CD14-positive monocyte (primary cell): ENCODE measurements at regions not wholly inside any gene's neighbourhood (a gene's known extent, or its start where the extent isn't known, plus 50 kb on each side); places are given as distances from the start of the nearest gene placed in this dataset.

Experiments
- DNase-seq, 3 donors: peaks; one replicate each; pipeline ENCODE4 v3.0.0-alpha.2; 2011 to 2022
- H2AFZ ChIP-seq: 2 replicates; pipeline ENCODE4 v1.6.0; 2012; ENCODE audit warnings: mild to moderate bottlenecking, low read depth, low read length, inconsistent platforms; ENCODE audit not compliant: insufficient read depth, poor library complexity, severe bottlenecking
- H3K27ac ChIP-seq, 2 donors: 1 replicate in 1 of 2; 2 replicates in 1 of 2; pipeline ENCODE4 v1.5.1; 2012 to 2013; ENCODE audit warnings: low read length in 2 of 2, control low read depth in 1 of 2, inconsistent platforms in 1 of 2, low read depth in 1 of 2, mild to moderate bottlenecking in 1 of 2
- H3K27me3 ChIP-seq, 2 donors: one replicate each; pipeline versions ENCODE4 v1.6.0 to v1.6.1; 2011 to 2013; ENCODE audit warnings: low read length in 2 of 2; ENCODE audit not compliant: control insufficient read depth in 2 of 2, insufficient read depth in 2 of 2
- H3K36me3 ChIP-seq, 2 donors: replicated peaks in 1 of 2; 1 replicate in 1 of 2; 2 replicates in 1 of 2; pipeline versions ENCODE4 v1.5.1 to v1.6.1; 2012 to 2013; ENCODE audit warnings: low read length in 2 of 2, control low read depth in 1 of 2, inconsistent platforms in 1 of 2, mild to moderate bottlenecking in 1 of 2; ENCODE audit not compliant: insufficient read depth in 2 of 2, control insufficient read depth in 1 of 2
- H3K4me1 ChIP-seq, 2 donors: 1 replicate in 1 of 2; 2 replicates in 1 of 2; pipeline versions ENCODE4 v1.5.1 to v1.6.1; 2012 to 2013; ENCODE audit warnings: low read length in 2 of 2, control low read depth in 1 of 2, inconsistent platforms in 1 of 2, mild to moderate bottlenecking in 1 of 2, moderate library complexity in 1 of 2; ENCODE audit not compliant: insufficient read depth in 2 of 2, control insufficient read depth in 1 of 2
- H3K4me2 ChIP-seq: replicated peaks from 2 replicates; pipeline ENCODE3; 2012; ENCODE audit warnings: low read length, moderate library complexity, mild to moderate bottlenecking; ENCODE audit not compliant: poor library complexity, severe bottlenecking; ENCODE audit errors: extremely low read depth
- H3K4me3 ChIP-seq, 3 experiments: fragments of 200-600 bp in 1 of 3; sonication (generic) in 1 of 3; replicated peaks in 1 of 3; 1 replicate in 2 of 3; 2 replicates in 1 of 3; pipeline ENCODE4 v1.5.1; 2011 to 2013; ENCODE audit warnings: low read length in 3 of 3, mild to moderate bottlenecking in 3 of 3, control low read depth in 2 of 3, low read depth in 2 of 3, inconsistent platforms in 1 of 3, moderate library complexity in 1 of 3
- H3K79me2 ChIP-seq: 2 replicates; pipeline ENCODE4 v1.6.0; 2012; ENCODE audit warnings: mild to moderate bottlenecking, control low read depth, inconsistent platforms, low read length, moderate library complexity; ENCODE audit not compliant: insufficient read depth
- H3K9ac ChIP-seq: 2 replicates; pipeline ENCODE4 v1.6.0; 2017; ENCODE audit warnings: low read length, mild to moderate bottlenecking; ENCODE audit not compliant: insufficient read depth, poor library complexity, severe bottlenecking
- H3K9me3 ChIP-seq, 2 donors: replicated peaks in 1 of 2; 1 replicate in 1 of 2; 2 replicates in 1 of 2; pipeline versions ENCODE4 v1.5.1 to v1.6.1; 2012 to 2013; ENCODE audit warnings: low read length in 2 of 2, control low read depth in 1 of 2; ENCODE audit not compliant: control insufficient read depth in 1 of 2, insufficient read depth in 1 of 2
- H4K20me1 ChIP-seq: 2 replicates; pipeline ENCODE4 v1.6.0; 2012; ENCODE audit warnings: mild to moderate bottlenecking, low read length, control low read depth, moderate library complexity; ENCODE audit not compliant: insufficient read depth
- H3K27ac Mint-ChIP-seq, 7 donors: one replicate each; pipeline ENCODE4 v1.8.0; 2020; ENCODE audit warnings: mild to moderate bottlenecking in 7 of 7, mixed read lengths in 7 of 7, moderate library complexity in 6 of 7, inconsistent platforms in 2 of 7
- H3K27me3 Mint-ChIP-seq, 3 donors: one replicate each; pipeline ENCODE4 v1.8.0; 2021 to 2022; ENCODE audit warnings: low read depth in 3 of 3, mild to moderate bottlenecking in 3 of 3, mixed read lengths in 3 of 3, moderate library complexity in 3 of 3, inconsistent platforms in 1 of 3
- H3K36me3 Mint-ChIP-seq, 2 donors: one replicate each; pipeline ENCODE4 v1.8.0; 2020; ENCODE audit warnings: mixed read lengths in 2 of 2, inconsistent platforms in 1 of 2, mild to moderate bottlenecking in 1 of 2
- H3K4me1 Mint-ChIP-seq: one replicate; pipeline ENCODE4 v1.8.0; 2020; ENCODE audit warnings: mild to moderate bottlenecking, mixed read lengths
- H3K4me3 Mint-ChIP-seq, 2 donors: one replicate each; pipeline ENCODE4 v1.8.0; 2020; ENCODE audit warnings: mild to moderate bottlenecking in 2 of 2, mixed read lengths in 2 of 2, moderate library complexity in 1 of 2
- H3K9me3 Mint-ChIP-seq, 7 donors: one replicate each; pipeline ENCODE4 v1.8.0; 2020 to 2022; ENCODE audit warnings: mixed read lengths in 7 of 7, mild to moderate bottlenecking in 6 of 7, moderate library complexity in 6 of 7, inconsistent platforms in 2 of 7
- CTCF ChIP-seq: fragments of 200-600 bp; IDR thresholded peaks from one replicate; pipeline ENCODE4 v1.8.0; 2022; ENCODE audit warnings: antibody characterized with exemption, mild to moderate bottlenecking
- WGBS: methylation state at CpG from one replicate; pipeline ENCODE4 v1.1.5; 2013; ENCODE audit warnings: missing lambda C conversion rate; ENCODE audit not compliant: insufficient coverage; 5-methylcytosine and 5-hydroxymethylcytosine counted together
- intact Hi-C, 2 donors: fragments of 100-400 bp; cut with micrococcal nuclease; formaldehyde crosslinking; loops; one replicate each; pipeline versions ENCODE4 v1.15.0 to v1.15.1; 2023

GRCh38 chr1:198007687-198008607 is 90.8 kb downstream of the LHX9 start:
- no peak for TF ChIP-seq CTCF
- WGBS = 100% methylated on average over 2 of the region's 5 CpGs
- H3K27me3 Mint-ChIP-seq = peaks cover 0 to 2% (median 0%) of the 10 kb centered on the region in 3 donors
- no peak for DNase-seq
- intact Hi-C loops = no loop called here
- H3K9ac ChIP-seq = no peak overlapping the region
- peaks cover 14 to 24% of the 10 kb centered on the region in 2 donors for H3K9me3 ChIP-seq
- H3K4me1 Mint-ChIP-seq = no peaks in the 10 kb centered on the region
- H2AFZ ChIP-seq = no peak overlapping the region
- H3K4me3 Mint-ChIP-seq = no peak overlapping the region
- no peaks in the 10 kb centered on the region for H3K36me3 ChIP-seq
- no peaks in the 10 kb centered on the region for H3K27me3 ChIP-seq
- no peak overlapping the region for H3K27ac Mint-ChIP-seq
- no peak overlapping the region for H3K4me3 ChIP-seq
- H3K36me3 Mint-ChIP-seq = no peaks in the 10 kb centered on the region
- H3K79me2 ChIP-seq = no peaks in the 10 kb centered on the region
- no peaks in the 10 kb centered on the region for H3K4me1 ChIP-seq
- no peak overlapping the region for H3K27ac ChIP-seq
- no peaks in the 10 kb centered on the region for H4K20me1 ChIP-seq
- peaks cover 8 to 28% (median 18%) of the 10 kb centered on the region in 7 donors for H3K9me3 Mint-ChIP-seq
- no peak overlapping the region for H3K4me2 ChIP-seq

- no peak overlapping the region for H3K27ac Mint-ChIP-seq
- TF ChIP-seq CTCF = no peak
- H3K27me3 ChIP-seq = no peaks in the 10 kb centered on the region
- no peak overlapping the region for H3K9ac ChIP-seq
- H3K36me3 Mint-ChIP-seq = no peaks in the 10 kb centered on the region
- H3K79me2 ChIP-seq = no peaks in the 10 kb centered on the region
- H3K9me3 ChIP-seq = peaks cover 11 to 12% of the 10 kb centered on the region in 2 donors
- WGBS = no CpG with 5 or more reads among the region's 1 CpG
- H3K27me3 Mint-ChIP-seq = no peaks in the 10 kb centered on the region
- no peak overlapping the region for H3K27ac ChIP-seq
- H3K4me3 ChIP-seq = no peak overlapping the region
- H3K4me1 ChIP-seq = no peaks in the 10 kb centered on the region
- no peak overlapping the region for H3K4me3 Mint-ChIP-seq
- no peaks in the 10 kb centered on the region for H4K20me1 ChIP-seq
- H3K4me1 Mint-ChIP-seq = no peaks in the 10 kb centered on the region
- H3K36me3 ChIP-seq = no peaks in the 10 kb centered on the region
- no peak for DNase-seq
- H3K9me3 Mint-ChIP-seq = peaks cover 5 to 18% (median 15%) of the 10 kb centered on the region in 7 donors
- H3K4me2 ChIP-seq = no peak overlapping the region
- H2AFZ ChIP-seq = no peak overlapping the region
- intact Hi-C loops = no loop called here
These were observed 97.2 kb downstream of the LHX9 start for GRCh38 chr1:198014355-198014754.
